ENCODE measurements at regions not wholly inside any gene's neighbourhood (a gene's known extent, or its start where the extent isn't known, plus 50 kb on each side); places are given as distances from the start of the nearest gene placed in this dataset.

DNA sequence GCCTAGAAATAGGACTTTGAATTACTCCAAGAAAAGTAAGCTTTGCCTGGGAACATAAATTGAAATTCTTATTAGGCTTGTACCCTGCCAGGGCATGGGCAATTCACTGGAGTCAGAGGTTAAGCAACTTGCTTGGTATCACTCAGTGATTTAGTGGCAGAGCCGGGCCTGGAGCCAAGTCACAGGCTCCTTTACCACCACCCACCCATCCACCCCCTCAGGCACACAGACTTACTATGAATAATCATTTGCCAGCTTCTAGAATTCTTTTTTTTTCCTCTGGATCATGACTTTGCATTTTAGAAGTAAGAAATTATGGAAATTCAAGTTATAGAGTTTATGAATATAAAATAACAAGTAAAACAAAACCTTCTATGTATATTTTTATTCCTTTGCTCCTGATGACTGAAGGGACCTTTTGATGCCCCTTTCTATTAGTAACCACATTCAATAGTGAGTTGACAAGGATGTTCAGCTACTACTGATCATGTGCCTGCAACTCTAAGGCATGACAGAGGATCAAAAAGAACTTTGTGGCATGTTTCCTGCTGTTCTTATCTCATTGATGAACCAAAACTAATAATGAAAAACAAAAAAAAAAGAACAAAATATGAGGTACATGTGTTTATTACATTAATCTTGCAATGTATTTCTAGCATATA is 614.7 kb downstream of the TLR4 start:
- no peak for DNase-seq

DNA sequence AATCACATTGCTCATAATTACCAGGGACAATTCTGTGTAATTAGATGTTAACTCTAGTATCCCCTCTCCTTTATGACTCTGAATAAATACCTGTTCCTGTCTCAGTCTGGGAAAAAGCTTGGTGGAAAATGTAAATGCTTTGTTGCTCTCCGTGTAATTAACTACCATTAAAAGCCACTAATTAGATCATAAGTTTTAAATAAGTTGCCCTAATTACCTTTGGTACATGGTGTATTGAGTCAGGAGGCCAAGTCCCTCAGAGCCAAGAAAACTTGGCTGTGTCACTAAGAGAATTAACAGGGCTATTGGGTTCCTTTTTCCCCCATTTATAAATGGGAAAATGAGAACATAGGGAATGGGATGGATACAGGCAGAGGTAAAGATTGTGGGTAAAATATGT is 617.6 kb downstream of the TLR4 start:
- DNase-seq, result no peak

DNA sequence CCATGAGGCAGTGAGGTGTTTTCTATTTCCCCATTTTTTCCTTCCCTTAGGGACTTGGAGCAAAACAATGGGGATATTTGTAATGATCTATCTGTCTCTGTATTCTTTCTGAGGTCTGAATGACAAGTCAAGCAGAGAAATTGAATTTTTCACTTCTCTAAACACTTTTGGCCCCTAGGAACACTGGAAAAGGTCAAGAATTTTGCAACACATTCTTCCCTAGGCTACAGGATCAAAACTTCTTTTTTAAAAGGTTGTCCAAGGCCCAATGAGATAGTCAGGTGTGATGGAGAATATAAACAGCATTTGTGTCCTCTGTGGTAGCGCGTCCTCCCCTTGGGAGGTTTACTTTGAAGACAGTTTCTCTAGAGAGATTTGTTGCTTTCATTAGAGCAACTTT is 620.5 kb downstream of the TLR4 start:
- DNase-seq, result no peak

DNA sequence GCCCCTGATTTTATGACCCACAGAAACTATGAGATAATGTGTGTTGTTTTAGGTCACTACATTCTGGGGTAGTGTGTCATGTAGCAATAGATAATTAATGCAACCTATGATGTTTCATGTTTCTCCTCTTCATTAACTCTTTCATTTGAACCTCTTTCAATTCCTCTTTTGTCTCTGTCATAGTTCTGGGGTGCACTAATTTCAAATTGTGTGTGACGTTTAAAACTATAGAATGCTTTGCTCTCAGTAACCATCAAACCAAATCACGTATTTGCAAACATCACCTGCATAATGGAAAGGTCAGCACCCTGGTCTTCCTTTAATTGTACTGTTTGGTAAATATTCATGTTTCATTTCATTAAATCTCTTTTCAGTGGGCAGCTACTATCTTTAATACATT is 621.6 kb downstream of the TLR4 start:
- DNase-seq, result no peak

DNA sequence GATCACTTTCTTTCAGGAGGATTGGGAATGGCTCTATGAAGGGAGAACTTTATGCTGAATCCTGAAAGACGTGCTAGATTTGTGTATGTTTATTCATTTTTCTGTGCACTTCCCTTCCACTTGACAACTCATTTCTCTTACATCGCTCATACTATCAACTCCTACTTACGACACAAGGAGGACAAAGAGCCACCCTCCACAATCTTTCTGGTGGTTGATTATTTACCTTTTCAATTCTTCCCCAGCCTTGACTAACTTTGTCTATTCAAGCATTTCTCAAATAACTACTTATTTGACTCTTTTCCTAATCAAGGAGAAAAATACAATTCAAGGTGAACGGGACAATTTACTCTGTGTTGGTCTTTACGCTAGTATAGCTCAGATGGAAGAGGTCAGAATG is 622.1 kb downstream of the TLR4 start:
- DNase-seq, result no peak

DNA sequence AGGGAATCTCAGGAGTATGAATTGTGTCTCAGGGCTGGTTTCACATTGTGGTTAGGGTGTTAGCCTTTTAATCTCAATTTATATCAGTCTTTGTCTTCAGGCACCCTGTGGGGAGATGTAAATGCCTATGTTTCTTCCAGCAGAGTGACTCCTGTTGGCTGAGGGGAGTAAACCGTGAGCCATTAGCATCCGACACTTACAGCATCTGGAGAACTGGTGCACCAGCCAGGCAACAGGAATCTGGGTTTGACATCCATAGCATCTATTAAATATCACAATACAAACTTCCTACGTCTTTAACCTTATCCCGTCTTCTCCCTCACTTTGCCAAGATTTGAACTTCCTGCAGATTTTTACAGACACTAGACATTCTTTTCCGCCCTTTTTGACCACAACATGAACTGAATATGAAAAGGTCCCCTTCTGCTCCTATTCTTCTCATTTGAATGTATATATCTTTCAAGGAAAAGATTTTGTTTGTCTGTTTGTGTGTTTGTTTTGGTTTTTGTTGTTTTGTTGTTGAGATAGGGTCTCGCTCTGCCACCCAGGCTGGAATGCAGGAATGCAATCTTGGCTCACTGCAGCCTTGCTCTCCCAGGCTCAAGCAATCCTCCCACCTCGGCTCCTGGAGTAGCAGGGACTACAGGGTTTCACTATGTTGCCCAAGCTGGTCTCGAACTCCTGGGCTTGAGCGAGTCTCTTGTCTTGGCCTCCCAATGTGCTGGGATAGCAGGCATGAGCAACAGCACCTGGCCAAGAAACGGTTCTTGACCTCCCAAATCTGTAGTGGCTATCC is 626.2 kb downstream of the TLR4 start:
- no peak for DNase-seq

DNA sequence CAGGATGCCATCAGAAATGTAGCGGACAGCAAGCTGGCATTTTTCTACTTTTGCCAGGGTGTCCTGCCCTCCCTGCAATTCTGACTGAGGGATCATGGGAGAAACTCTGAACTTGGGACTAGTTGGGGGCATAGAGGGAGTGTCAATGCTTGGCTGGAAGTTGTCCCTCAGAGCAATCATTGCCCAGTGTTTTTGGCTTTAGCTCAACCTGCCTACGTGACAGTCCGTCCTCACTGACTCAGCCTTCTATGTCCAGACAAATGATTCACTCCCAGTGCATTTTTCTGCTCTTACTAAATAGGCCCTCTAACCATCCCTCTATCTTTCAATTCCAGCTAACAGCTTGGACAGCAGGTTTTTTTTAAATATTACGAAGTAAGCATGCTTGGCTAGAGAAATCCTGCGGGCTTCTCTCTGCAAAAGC is 627.4 kb downstream of the TLR4 start:
- DNase-seq, result no peak

DNA sequence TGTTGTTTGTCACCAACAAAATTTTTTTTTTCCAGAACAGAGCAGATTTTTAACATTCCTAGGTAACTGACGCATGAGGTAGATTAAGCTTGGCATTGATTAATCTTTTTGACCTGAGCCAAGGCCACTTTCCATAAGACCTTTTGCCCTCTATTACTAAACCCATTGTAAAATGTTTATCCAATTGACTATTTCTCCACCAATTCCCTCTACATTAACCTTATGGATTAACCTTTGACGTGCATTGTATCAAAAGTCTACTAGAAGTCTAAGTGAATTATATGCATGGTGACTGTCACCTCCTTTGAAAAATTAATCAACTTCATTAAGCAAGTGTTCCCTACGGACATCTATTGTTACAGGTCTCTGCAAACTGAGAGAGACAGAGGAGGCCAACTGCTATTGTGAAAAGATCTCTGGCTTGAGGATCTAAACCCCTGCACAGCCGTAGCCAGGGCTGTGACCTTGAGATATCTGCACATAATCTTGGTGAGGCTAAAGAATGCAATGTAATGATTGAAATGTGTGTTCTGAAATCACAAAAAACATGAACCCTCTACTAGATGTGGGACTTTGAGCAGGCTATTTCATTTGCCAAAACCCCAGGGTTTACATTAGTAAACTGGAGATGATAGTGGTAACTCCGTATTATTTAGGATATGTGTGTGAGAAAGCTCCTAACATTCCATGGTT is 632.2 kb downstream of the TLR4 start:
- no peak for DNase-seq

DNA sequence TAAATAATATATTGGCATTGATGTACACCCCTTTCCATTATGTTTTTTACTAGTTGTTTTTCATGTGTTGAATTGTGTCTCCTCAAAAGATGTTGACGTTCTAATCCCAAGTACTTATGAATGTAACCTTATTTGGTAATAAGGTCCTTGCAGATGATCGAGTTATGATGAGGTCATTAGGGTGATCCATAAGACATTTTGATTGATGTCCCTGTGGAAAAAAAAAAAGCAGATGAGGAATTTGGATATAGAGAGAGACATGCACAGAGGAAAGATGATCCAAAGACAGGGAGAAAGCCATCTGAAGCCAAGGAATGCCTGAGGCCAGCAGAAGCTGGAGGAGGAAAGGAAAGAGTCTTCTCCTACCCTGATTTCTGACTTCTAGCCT is 632.7 kb downstream of the TLR4 start:
- DNase-seq, result no peak

DNA sequence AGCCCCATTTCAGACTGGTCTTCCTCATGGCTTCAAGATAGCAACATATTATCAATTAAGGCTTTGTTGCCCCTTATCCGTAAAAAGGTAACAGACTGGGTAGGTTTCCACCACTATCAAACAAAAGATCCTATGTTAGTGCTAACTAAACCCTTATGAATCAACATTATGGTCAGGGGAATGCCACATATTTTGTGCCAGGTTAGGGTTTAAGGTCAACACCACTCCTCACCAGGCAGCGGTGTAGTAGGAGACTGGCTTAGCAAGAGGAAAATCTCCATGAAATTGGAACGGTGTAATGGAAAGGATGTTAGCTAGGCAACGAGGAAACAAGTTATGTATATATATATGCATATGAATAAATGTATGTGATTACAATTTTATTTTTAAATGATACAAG is 655.8 kb downstream of the TLR4 start:
- DNase-seq, result no peak

DNA sequence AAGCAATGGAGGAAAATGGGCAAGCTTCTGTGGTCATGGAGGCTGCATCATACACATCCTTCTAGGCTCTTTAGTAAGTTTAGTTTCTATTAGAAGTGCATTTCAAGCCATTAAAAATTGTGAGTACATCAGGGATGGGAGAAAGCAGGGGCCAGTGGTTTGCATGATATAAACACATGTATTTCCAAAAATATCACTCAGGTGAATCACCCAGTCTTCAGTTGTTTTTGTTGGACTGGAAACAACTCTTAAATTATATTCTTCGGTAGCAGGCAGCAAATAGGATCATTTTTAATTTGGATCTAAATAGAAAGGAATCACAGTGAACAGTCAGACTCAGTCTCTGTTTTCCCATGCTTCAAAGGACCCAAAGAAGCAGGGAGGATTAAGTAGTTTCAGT is 657.9 kb downstream of the TLR4 start:
- no peak for DNase-seq

DNA sequence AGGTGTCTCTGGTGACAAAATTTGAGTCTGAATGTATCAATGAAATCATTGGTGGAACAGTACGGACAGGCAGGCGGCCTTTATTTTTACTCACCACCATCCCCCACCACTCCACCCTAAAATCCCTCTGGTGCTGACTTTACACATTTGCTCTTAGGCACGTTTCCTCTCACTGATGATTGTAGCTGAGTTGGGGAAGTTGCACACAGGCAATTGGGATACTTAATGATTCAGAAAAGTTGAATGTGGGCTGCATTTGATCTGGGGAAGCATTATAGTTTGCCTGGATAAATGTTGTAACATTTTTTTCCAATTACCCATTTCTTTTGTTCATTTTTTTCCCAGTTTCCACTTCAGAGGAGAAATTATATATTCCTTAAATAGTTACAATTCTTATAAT is 658.4 kb downstream of the TLR4 start:
- no peak for DNase-seq

DNA sequence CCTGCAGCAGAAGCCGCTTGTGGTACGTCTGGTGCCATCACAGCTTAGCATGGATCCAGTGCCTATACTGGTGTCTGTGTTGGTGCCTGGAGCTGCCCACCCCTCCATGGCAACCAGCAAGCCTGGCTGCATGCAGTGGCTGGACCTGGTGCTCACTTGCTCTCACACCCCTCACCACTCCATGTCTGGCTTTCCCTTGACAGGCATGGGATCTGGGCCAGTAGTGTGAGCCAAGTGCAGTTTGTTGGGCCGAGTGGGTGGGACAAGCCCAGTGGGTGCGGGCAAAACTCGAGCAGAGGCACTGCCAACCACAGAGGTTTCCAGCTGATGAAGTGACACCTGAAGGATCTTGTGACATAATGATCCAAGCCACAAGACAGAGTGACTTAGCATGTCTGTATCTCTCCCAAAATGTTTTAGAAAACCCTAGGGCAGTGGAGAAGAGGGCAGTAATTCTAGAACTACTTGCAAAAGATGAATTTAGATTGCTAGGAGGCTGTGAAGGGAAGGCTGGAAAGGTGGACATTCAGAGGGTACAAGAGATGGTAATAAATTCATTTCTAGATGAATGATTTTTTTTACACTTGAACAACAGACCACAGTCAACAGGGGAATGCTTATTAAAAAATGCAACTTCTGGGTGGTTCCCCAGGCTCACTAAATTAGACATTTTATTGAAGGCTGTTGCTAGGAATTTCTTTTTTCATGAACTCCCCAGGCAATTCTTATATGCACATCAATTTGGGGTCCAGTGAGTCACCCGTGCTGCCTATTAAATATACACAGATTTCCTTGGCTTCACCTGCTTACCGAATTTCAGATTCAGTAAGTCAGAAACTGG is 660.3 kb downstream of the TLR4 start:
- no peak for DNase-seq

DNA sequence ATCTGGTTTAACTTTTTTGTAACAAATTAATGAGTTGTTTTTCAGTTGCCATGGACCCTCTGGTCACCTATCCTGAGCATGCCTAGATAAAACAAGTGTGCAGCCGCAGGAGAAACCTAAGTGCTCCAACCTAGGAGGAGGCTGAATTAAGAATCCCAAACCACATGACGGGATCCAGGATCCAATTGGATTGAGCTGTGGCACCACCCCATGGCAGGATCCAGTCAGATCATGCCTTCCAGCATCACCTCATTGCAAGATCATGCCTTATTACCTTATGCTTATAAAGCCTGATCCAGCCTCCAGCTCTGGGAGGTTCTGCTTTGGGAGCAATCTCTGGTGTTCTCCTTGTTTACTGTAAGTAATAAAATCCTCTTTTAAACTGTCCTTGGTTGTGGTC is 662.0 kb downstream of the TLR4 start:
- DNase-seq, result no peak

DNA sequence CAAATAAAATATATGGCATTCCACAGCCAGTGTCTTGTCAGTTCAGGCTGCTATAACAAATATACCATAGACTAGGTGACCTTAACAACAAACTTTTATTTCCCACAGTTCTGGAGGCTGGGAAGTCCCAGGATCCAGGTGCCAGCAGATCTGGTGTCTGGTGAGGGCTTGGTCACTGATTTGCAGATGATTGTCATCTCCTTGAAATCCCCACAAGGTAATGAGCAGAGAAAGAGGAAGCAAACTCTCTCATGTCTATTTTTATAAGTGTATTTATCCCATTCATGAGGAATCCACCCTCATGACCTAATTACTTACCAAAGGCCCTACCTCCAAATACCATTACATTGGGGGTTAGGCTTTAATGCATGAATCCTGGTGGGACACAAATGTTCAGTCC is 663.2 kb downstream of the TLR4 start:
- no peak for DNase-seq

DNA sequence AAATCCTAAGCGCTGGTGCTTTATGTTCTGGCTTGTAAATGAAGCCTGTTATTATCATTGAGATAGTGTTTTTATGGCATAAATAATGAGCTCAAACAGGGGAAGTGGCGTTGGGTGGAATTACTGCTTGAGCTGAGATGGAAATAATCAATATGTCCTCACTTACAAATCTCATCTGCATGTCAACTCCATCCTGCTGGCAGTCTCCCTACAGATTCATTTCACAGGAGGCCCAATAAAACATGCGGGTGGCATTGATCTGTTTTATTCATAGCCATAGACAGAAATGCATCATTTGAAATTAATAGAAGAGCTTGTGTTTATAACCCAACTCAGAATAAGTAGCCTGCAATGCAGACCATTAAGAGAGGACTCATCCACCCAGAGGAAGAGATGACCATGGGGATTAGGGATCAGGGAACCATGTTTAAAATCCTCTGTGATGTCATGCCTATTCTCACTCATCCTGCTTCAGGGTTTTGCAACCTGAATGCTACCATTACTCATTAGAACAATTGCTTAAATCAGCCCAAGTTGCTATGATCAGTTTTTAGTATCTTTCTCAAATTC is 680.4 kb downstream of the TLR4 start:
- DNase-seq, result no peak

DNA sequence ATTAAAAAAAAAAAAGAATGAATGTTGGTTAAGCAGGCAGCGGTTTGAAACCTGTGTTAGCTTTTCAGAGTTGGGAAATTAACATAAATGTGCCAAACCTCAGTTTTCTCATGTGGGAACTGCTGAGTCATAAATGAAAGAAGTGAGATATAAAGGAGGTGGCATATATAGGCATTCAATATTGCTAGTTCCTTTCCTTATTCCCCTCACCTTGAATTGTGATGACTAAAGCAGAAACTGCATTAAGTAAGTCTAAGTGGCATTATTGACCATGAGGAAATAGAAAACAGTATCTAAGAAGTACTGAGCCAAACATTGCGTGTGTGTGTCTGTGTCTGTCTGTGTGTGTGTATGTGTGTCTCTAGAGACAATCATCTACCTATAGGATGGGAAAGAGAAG is 691.2 kb downstream of the TLR4 start:
- no peak for DNase-seq

DNA sequence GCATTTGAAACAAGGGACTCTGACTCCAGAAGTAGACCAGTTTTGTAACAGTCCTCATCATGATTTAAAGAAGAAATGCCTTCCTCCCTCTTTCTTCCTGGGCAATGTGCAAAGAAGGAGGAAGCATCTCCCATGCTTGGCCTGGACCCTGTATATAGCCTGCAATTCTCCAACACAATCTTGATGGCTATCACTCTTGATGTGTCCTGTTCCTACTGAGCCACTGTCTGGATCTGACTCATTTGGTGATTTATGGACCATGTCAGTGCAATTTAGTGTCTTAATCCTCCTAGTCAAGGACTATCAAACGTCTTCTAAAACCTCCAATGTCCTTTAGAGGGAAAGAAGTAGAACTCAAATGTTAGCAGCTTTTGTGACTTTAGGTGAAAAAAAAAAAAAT is 697.3 kb downstream of the TLR4 start:
- no peak for DNase-seq

DNA sequence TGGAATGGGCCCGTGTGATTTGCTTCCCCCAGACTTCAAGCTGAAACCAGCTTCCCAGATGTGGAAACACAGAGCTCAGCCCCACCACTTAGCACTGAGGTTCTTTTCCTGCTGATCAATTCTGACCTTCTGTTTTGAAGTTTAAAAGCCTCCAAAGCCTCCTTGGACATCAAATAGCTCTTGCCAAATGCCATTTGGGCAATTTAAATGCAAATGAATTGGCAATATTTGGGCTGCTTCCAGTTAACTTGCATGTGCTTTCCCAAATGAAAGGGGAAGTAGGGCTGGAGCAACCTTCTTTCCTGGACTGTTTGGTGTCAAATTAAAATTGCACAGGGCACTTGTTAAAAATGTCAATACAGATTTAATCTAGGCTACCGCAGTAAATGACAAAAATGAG is 710.5 kb downstream of the TLR4 start:
- no peak for DNase-seq

DNA sequence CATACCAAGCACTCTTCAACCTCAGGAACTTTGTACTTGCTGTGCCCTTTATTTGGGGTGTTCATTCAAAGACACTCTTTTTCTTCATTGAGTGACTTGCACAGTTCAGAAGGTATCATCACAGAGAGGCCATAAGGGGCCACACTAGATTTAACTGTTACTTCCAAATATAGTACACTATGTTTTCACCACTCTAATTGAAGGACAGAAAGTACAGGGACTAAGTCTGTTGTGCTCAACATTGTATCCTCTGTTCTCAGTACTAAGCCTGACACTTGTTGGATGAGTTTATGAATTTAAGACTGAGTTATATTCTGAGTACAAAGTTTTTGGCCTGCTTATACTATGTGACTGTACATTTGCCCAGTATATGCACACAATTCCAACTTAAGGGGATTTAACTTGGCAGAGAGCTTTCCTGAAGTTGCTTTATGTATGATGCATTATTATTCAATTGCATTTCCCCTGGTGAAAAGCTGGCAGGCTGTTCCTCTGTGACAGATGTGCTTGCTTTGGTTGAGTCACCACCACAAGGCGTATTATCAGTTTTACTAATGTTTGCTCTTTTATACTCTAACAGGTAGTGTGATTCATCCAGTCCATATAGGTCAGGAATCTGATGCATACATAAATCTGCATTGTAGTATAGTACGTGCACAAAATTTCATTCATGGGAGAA is 714.8 kb downstream of the TLR4 start:
- DNase-seq, result no peak

DNA sequence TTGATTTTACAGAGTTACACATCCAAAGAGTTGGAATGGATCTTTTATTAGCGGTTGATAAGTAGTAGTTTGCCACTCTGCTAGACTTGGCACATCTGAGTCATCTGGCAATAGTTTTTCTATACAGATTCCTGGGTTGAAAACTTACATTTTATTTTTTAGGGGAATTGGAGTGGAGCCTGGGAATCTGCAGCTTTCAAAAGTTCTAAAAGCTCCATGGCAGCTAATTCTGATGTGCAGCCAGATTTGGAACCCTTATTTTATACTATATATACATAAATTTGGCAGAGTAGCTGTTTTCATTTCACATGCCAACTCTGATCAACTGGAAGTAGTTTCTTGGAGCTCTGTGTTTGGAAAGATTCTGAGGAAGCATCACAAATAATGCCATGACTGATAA is 715.5 kb downstream of the TLR4 start:
- DNase-seq, result no peak

DNA sequence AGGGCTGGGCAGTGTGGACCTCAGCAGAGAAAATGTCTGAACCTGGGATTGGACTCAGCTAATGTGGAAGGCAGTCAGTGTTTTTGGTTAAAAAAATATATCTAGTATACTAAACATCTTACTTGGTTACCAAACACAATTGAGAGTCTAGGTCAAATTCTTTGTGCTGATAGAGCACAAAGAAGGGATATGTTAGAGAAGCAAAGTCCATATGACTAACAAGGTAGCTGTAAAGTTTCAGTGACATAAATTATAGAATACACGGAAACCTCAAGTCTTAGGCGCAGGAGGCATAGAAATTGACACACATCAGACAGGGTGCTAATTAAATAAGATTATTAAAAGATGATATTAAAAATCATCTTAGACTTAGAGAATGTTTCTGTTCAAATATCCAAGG is 718.3 kb downstream of the TLR4 start:
- no peak for DNase-seq
